ENCODE measurements at regions not wholly inside any gene's neighbourhood (a gene's known extent, or its start where the extent isn't known, plus 50 kb on each side); places are given as distances from the start of the nearest gene placed in this dataset.

GRCh38 chr12:86860776-86861175 is 604.6 kb upstream of the MGAT4C start:
- no peak for DNase-seq (ENCODE audit: low read depth in 4 of 4, low spot score in 3 of 4)

GRCh38 chr12:86852451-86852850 is 596.3 kb upstream of the MGAT4C start:
- no peak for DNase-seq (ENCODE audit: low read depth in 4 of 4, low spot score in 3 of 4)

GRCh38 chr12:86838711-86839110 is 582.5 kb upstream of the MGAT4C start:
- no peak for DNase-seq (ENCODE audit: low read depth in 4 of 4, low spot score in 3 of 4)

GRCh38 chr12:86838260-86838659 is 582.1 kb upstream of the MGAT4C start:
- DNase-seq (ENCODE audit: low read depth in 4 of 4, low spot score in 3 of 4): no peak

- DNase-seq (ENCODE audit: low read depth in 4 of 4, low spot score in 3 of 4): no peak
Measured at GRCh38 chr12:86837246-86837645, 581.1 kb upstream of the MGAT4C start.

GRCh38 chr12:86834217-86834616 is 578.0 kb upstream of the MGAT4C start:
- DNase-seq (ENCODE audit: low read depth in 4 of 4, low spot score in 3 of 4): no peak

GRCh38 chr12:86827409-86827808 is 571.2 kb upstream of the MGAT4C start:
- DNase-seq (ENCODE audit: low read depth in 4 of 4, low spot score in 3 of 4): no peak

- DNase-seq (ENCODE audit: low read depth in 4 of 4, low spot score in 3 of 4): no peak
Measured at GRCh38 chr12:86826051-86826450, 569.9 kb upstream of the MGAT4C start.

GRCh38 chr12:86801439-86801838 is 545.2 kb upstream of the MGAT4C start:
- no peak for DNase-seq (ENCODE audit: low read depth in 4 of 4, low spot score in 3 of 4)

GRCh38 chr12:86799616-86800015 is 543.4 kb upstream of the MGAT4C start:
- DNase-seq (ENCODE audit: low read depth in 4 of 4, low spot score in 3 of 4): no peak

- no peak for DNase-seq (ENCODE audit: low read depth in 4 of 4, low spot score in 3 of 4)
Measured at GRCh38 chr12:86796550-86796949, 540.4 kb upstream of the MGAT4C start.

- no peak for DNase-seq (ENCODE audit: low read depth in 4 of 4, low spot score in 3 of 4)
Measured at GRCh38 chr12:86788661-86789060, 532.5 kb upstream of the MGAT4C start.

GRCh38 chr12:86787419-86787818 is 531.2 kb upstream of the MGAT4C start:
- no peak for DNase-seq (ENCODE audit: low read depth in 4 of 4, low spot score in 3 of 4)

GRCh38 chr12:86777325-86777724 is 521.1 kb upstream of the MGAT4C start:
- DNase-seq (ENCODE audit: low read depth in 4 of 4, low spot score in 3 of 4): no peak

GRCh38 chr12:86774841-86775388 is 518.7 kb upstream of the MGAT4C start:
- no peak for DNase-seq (ENCODE audit: low read depth in 4 of 4, low spot score in 3 of 4)

GRCh38 chr12:86772696-86773095 is 516.5 kb upstream of the MGAT4C start:
- no peak for DNase-seq (ENCODE audit: low read depth in 4 of 4, low spot score in 3 of 4)

GRCh38 chr12:86770871-86771270 is 514.7 kb upstream of the MGAT4C start:
- DNase-seq (ENCODE audit: low read depth in 4 of 4, low spot score in 3 of 4): no peak

- no peak for DNase-seq (ENCODE audit: low read depth in 4 of 4, low spot score in 3 of 4)
Measured at GRCh38 chr12:86748894-86749293, 492.7 kb upstream of the MGAT4C start.

- DNase-seq (ENCODE audit: low read depth in 4 of 4, low spot score in 3 of 4): no peak
Measured at GRCh38 chr12:86744547-86745212, 488.5 kb upstream of the MGAT4C start.

- no peak for DNase-seq (ENCODE audit: low read depth in 4 of 4, low spot score in 3 of 4)
Measured at GRCh38 chr12:86743875-86744536, 487.8 kb upstream of the MGAT4C start.

- DNase-seq (ENCODE audit: low read depth in 4 of 4, low spot score in 3 of 4): no peak
Measured at GRCh38 chr12:86741531-86741930, 485.3 kb upstream of the MGAT4C start.

GRCh38 chr12:86735851-86736250 is 479.7 kb upstream of the MGAT4C start:
- DNase-seq (ENCODE audit: low read depth in 4 of 4, low spot score in 3 of 4): no peak

Measured in left renal pelvis (tissue), 4 donors.